ENCODE measurements at regions not wholly inside any gene's neighbourhood (a gene's known extent, or its start where the extent isn't known, plus 50 kb on each side); places are given as distances from the start of the nearest gene placed in this dataset.

- DNase-seq = peak; percentile 65
Observed at GRCh38 chr2:234550511-234551107, 53.7 kb upstream of the ARL4C start.

GRCh38 chr2:234550056-234550455 lies 53.2 kb upstream of the ARL4C start:
- DNase-seq = no peak

GRCh38 chr2:234548695-234549420 lies 52.0 kb upstream of the ARL4C start:
- DNase-seq = no peak

GRCh38 chr2:234546770-234547169 lies 49.9 kb upstream of the ARL4C start:
- no peak for DNase-seq
